Endometrial microvascular endothelial cells (primary cell): ENCODE measurements at regions not wholly inside any gene's neighbourhood (a gene's known extent, or its start where the extent isn't known, plus 50 kb on each side); places are given as distances from the start of the nearest gene placed in this dataset.

ENCODE experiments used
- in situ Hi-C: cut with HindIII; loops from 2 replicates; pipeline ENCODE4 v1.10.0; 2017; ENCODE audit warnings: low sequenced_read_pairs, low pct_unique_long_range_greater_than_20kb; ENCODE audit errors: inconsistent ontology term

DNA sequence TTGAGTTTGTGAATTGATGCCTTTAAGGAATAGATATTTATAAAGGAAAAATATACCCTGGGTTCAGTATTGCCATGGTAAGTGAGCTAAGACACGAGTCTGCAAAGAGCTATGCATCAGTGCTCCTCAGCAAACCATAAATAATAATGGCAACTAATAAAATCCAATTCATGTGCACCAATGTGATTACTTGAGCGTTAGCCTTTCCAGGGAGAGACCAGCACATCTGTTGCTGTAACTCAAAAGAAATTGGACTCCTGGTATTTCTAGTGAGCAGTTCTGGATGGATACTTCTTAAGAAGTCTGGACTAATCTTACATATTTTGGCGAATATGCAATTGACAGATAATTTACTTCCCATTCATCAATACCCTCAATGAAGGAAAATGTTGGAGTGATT lies 373.3 kb downstream of the ARHGEF28 start:
- in situ Hi-C loops = no loop called here

DNA sequence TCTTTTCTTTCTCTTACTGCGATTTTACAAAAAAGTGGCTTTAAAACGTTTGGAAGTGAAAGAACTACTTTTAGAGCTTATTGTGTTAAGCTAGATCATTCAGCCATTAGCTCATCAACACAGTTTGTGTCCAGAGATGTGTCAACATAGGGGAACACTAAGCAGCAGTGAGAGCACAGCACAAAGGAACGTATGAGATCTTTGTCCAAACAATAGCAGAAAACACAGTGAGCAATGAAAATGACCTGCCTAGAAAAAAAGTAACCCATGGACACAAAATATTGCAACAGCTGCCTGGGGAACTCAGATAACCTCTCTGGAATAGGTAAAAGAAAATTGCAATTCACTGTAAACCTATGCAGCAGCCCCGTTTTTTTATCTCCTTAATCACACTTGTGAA lies 372.5 kb downstream of the ARHGEF28 start:
- in situ Hi-C loops = no loop called here

- in situ Hi-C loops = no loop called here
These were observed 372.0 kb downstream of the ARHGEF28 start for GRCh38 chr5:73997960-73998359.

DNA sequence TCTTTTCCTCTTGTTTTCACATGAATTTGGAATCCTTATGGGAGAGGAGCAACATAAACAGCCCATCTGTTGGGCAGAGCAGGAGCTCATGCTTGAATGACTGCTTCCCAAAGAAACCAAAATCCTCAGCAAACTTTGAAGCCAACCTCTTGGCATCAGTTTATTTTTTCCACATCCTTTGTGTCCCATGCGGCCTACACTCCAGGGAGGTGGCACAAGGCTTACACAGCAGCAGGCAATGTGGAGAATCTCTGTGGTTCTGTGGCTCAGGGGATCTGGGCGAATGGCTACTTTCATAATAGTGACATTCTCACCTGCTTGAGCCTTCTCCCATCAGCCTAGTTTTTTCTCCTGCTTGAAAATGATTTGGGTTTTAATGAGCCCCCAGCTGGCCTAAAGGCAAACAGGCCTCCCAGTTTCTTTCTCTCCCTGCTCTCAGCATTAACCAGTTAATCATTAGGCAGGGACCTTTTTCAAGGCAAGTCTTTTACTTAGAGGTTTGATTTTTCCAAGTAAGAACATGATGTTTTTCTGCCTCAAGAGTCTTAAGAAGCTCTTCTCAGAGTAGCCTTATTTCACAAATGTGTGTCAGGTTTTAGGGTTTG lies 370.3 kb downstream of the ARHGEF28 start:
- in situ Hi-C loops = no loop called here

DNA sequence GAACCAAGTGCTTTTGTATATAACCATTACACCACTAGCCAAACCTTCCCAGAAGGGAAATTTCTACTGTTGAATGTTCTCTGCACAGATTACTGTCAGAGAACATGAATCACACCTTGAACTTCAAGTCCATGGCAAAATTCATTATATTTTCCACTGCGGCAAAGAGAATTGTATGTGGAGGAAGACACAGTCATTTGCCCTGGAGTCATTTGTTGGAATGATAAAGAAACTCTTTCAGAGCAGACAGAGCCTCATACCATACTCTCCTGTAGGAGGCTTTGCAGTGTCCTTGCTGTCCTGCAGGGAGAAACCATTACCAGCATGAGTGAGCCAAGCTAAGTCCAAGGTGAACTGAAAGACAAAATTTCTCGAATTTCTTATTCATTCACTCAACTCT lies 369.0 kb downstream of the ARHGEF28 start:
- in situ Hi-C loops = no loop called here
